ENCODE measurements at regions not wholly inside any gene's neighbourhood (a gene's known extent, or its start where the extent isn't known, plus 50 kb on each side); places are given as distances from the start of the nearest gene placed in this dataset.

DNA sequence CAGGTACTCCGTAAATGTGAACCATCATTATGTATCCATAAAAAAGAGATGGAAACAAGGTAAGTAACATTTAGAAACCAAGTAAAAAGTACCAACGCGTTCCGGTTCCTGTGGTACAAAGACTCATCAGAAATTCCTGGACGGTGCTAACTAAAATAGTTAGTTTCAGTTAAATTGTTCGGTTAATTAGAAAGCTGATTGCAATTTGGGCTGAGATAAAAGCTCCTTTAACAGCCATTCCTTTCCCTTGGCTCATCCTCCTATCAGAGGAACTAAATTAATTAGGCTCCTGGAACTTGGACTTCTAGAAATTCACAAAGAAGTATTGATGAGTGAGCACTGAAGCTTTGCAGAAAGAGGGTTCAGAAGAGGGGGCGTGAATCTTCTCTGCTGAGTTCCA lies 63.5 kb downstream of the SOX1 start:
- H3K9me3 ChIP-seq (ENCODE audit: control insufficient read depth in 4 of 4, insufficient read depth in 3 of 4, low read length in 3 of 4) = no peaks in the 10 kb centered on the region
- no peak overlapping the region for H3K27ac ChIP-seq (ENCODE audit: low read depth in 1 of 2, low read length in 1 of 2)
- peaks cover 0 to 25% (median 12%) of the 10 kb centered on the region in 3 donors for H3K27me3 ChIP-seq (ENCODE audit: control insufficient read depth in 3 of 3, insufficient read depth in 3 of 3, low read length in 2 of 3)
- DNase-seq (no peak), ATAC-seq (ENCODE audit: insufficient read depth, low FRiP score) (no peak)
- TF ChIP-seq, protein P1, sequence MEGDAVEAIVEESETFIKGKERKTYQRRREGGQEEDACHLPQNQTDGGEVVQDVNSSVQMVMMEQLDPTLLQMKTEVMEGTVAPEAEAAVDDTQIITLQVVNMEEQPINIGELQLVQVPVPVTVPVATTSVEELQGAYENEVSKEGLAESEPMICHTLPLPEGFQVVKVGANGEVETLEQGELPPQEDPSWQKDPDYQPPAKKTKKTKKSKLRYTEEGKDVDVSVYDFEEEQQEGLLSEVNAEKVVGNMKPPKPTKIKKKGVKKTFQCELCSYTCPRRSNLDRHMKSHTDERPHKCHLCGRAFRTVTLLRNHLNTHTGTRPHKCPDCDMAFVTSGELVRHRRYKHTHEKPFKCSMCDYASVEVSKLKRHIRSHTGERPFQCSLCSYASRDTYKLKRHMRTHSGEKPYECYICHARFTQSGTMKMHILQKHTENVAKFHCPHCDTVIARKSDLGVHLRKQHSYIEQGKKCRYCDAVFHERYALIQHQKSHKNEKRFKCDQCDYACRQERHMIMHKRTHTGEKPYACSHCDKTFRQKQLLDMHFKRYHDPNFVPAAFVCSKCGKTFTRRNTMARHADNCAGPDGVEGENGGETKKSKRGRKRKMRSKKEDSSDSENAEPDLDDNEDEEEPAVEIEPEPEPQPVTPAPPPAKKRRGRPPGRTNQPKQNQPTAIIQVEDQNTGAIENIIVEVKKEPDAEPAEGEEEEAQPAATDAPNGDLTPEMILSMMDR (IDR thresholded peaks at IDR 0.05; ENCODE audit: control extremely low read depth, extremely low read depth) = no peak
- H3K4me1 ChIP-seq (ENCODE audit: control insufficient read depth in 5 of 5, insufficient read depth in 5 of 5, low read length in 5 of 5) = peaks cover 0 to 11% (median 7%) of the 10 kb centered on the region in 5 donors
- H3K4me3 ChIP-seq = no peak overlapping the region
- 93 to 96% methylated on average over 7 of the region's 7 CpGs for WGBS, 2 donors
- no peak overlapping the region for H3K9ac ChIP-seq (ENCODE audit: insufficient read depth in 1 of 2, low read length in 2 of 2)
- H3K36me3 ChIP-seq (ENCODE audit: control insufficient read depth in 4 of 4, insufficient read depth in 4 of 4, low read length in 4 of 4) = no peaks in the 10 kb centered on the region

DNA sequence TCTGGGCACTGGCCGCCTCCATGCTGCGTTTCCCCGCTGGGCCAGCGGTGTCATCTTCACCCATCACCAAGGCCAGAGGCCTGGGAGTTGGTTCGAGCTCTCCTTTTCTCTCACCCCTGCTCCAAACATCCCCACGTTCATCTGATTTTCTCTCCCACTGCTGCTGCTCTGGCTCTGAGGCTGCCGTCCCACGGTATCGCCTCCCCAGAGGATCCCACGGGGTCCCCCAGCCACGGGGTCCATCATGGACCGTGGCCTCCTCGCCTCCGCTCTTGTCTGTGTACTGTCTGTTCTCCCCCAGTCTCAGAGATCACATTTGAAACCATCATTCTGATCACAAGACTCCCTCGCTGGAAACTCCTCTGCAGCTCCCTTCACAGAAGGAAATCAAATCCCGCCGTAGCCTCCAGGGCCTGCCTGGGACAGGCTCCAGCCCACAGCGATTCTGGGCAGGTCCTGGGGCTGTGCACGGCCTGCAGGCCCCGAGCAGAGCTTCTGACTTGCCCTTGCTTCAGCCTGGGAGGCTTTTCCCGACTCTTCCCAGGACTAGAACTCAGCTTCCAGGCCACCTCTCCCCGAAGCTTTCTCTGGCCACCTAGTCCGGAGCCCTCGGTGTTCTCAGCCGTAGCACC lies 64.2 kb downstream of the SOX1 start:
- 77 to 84% methylated on average over 25 of the region's 25 CpGs for WGBS, 2 donors
- peaks cover 0 to 25% (median 12%) of the 10 kb centered on the region in 3 donors for H3K27me3 ChIP-seq (ENCODE audit: control insufficient read depth in 3 of 3, insufficient read depth in 3 of 3, low read length in 2 of 3)
- no peak overlapping the region for H3K4me3 ChIP-seq
- peaks cover 0 to 11% (median 7%) of the 10 kb centered on the region in 5 donors for H3K4me1 ChIP-seq (ENCODE audit: control insufficient read depth in 5 of 5, insufficient read depth in 5 of 5, low read length in 5 of 5)
- no peaks in the 10 kb centered on the region for H3K9me3 ChIP-seq (ENCODE audit: control insufficient read depth in 4 of 4, insufficient read depth in 3 of 4, low read length in 3 of 4)
- DNase-seq = no peak
- ATAC-seq (ENCODE audit: insufficient read depth, low FRiP score) = no peak
- no peak overlapping the region for H3K27ac ChIP-seq (ENCODE audit: low read depth in 1 of 2, low read length in 1 of 2)
- no peak overlapping the region for H3K9ac ChIP-seq (ENCODE audit: insufficient read depth in 1 of 2, low read length in 2 of 2)
- no peaks in the 10 kb centered on the region for H3K36me3 ChIP-seq (ENCODE audit: control insufficient read depth in 4 of 4, insufficient read depth in 4 of 4, low read length in 4 of 4)
- TF ChIP-seq, protein P1 (IDR thresholded peaks at IDR 0.05; ENCODE audit: control extremely low read depth, extremely low read depth) = no peak

DNA sequence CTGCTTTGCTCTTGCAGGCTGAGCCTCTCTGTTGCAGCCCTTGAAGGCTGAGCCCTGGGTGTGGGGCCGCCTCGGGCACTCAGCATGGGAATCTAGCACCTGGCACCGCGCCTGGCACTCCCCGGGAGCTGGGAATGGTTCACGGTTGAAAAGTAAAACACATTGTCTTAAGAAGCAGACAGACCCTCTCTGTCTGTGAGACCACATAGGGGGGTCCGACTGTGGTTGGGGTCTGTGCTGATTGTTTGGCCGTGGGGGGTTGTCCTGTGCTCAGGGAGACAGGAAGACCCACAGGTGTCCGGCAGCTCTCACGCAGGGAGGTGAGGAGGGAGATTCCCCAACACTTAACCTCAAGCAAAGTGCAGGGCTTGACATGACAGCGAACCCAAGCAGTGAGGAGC lies 64.8 kb downstream of the SOX1 start:
- no peaks in the 10 kb centered on the region for H3K9me3 ChIP-seq (ENCODE audit: control insufficient read depth in 4 of 4, insufficient read depth in 3 of 4, low read length in 3 of 4)
- H3K4me3 ChIP-seq = no peak overlapping the region
- 65 to 81% methylated on average over 11 of the region's 11 CpGs for WGBS, 2 donors
- peaks cover 0 to 11% (median 7%) of the 10 kb centered on the region in 5 donors for H3K4me1 ChIP-seq (ENCODE audit: control insufficient read depth in 5 of 5, insufficient read depth in 5 of 5, low read length in 5 of 5)
- peaks cover 0 to 25% (median 12%) of the 10 kb centered on the region in 3 donors for H3K27me3 ChIP-seq (ENCODE audit: control insufficient read depth in 3 of 3, insufficient read depth in 3 of 3, low read length in 2 of 3)
- no peak overlapping the region for H3K27ac ChIP-seq (ENCODE audit: low read depth in 1 of 2, low read length in 1 of 2)
- TF ChIP-seq, protein P1 (IDR thresholded peaks at IDR 0.05; ENCODE audit: control extremely low read depth, extremely low read depth) = no peak
- ATAC-seq (ENCODE audit: insufficient read depth, low FRiP score) (no peak), DNase-seq (no peak)
- H3K36me3 ChIP-seq (ENCODE audit: control insufficient read depth in 4 of 4, insufficient read depth in 4 of 4, low read length in 4 of 4) = no peaks in the 10 kb centered on the region
- H3K9ac ChIP-seq (ENCODE audit: insufficient read depth in 1 of 2, low read length in 2 of 2) = no peak overlapping the region

DNA sequence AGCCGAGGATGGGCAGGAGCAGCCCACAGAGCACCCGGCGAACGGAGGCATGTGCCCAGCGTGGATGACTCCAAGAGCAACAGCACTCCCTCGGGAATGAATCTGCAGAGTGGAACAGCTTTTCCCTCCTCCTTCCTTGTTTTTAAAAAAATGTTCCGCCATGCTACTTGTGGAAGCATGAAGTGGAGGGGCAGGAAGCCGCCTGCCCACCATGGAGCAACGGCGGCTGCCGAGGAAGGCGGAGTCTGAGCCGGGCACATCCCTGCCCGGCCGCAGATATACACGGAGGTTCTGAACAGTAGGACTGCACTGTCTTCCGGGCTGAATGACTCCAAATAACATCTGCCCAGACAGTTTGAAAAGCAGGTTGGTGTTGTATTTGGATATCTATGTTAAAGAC lies 65.2 kb downstream of the SOX1 start:
- Histone ChIP-seq H3K36me3 (ENCODE audit: control insufficient read depth in 4 of 4, insufficient read depth in 4 of 4, low read length in 4 of 4) (no peaks in the 10 kb centered on the region), H3K4me1 (ENCODE audit: control insufficient read depth in 5 of 5, insufficient read depth in 5 of 5, low read length in 5 of 5) (peaks cover 0 to 11% (median 7%) of the 10 kb centered on the region in 5 donors), H3K4me3 (no peak overlapping the region), H3K9ac (ENCODE audit: insufficient read depth in 1 of 2, low read length in 2 of 2) (no peak overlapping the region), H3K27me3 (ENCODE audit: control insufficient read depth in 3 of 3, insufficient read depth in 3 of 3, low read length in 2 of 3) (peaks cover 0 to 25% (median 12%) of the 10 kb centered on the region in 3 donors), H3K27ac (ENCODE audit: low read depth in 1 of 2, low read length in 1 of 2) (no peak overlapping the region), H3K9me3 (ENCODE audit: control insufficient read depth in 4 of 4, insufficient read depth in 3 of 4, low read length in 3 of 4) (no peaks in the 10 kb centered on the region)
- DNase-seq = no peak
- TF ChIP-seq, protein P1 (IDR thresholded peaks at IDR 0.05; ENCODE audit: control extremely low read depth, extremely low read depth) = no peak
- no peak for ATAC-seq (ENCODE audit: insufficient read depth, low FRiP score)
- WGBS, 2 donors = 74 to 86% methylated on average over 17 of the region's 17 CpGs

Measured in lung (tissue), 11 donors.